CD14-positive monocyte (primary cell): ENCODE measurements at regions not wholly inside any gene's neighbourhood (a gene's known extent, or its start where the extent isn't known, plus 50 kb on each side); places are given as distances from the start of the nearest gene placed in this dataset.
A peak's percentile ranks its signal among the peaks of the same experiment; 100 is the strongest.

Source experiments
- DNase-seq, 3 donors: peaks; one replicate each; pipeline ENCODE4 v3.0.0-alpha.2; 2011 to 2022
- H2AFZ ChIP-seq: 2 replicates; pipeline ENCODE4 v1.6.0; 2012; ENCODE audit warnings: mild to moderate bottlenecking, low read depth, low read length, inconsistent platforms; ENCODE audit not compliant: insufficient read depth, poor library complexity, severe bottlenecking
- H3K27ac ChIP-seq, 2 donors: 1 replicate in 1 of 2; 2 replicates in 1 of 2; pipeline ENCODE4 v1.5.1; 2012 to 2013; ENCODE audit warnings: low read length in 2 of 2, control low read depth in 1 of 2, inconsistent platforms in 1 of 2, low read depth in 1 of 2, mild to moderate bottlenecking in 1 of 2
- H3K27me3 ChIP-seq, 2 donors: one replicate each; pipeline versions ENCODE4 v1.6.0 to v1.6.1; 2011 to 2013; ENCODE audit warnings: low read length in 2 of 2; ENCODE audit not compliant: control insufficient read depth in 2 of 2, insufficient read depth in 2 of 2
- H3K36me3 ChIP-seq, 2 donors: replicated peaks in 1 of 2; 1 replicate in 1 of 2; 2 replicates in 1 of 2; pipeline versions ENCODE4 v1.5.1 to v1.6.1; 2012 to 2013; ENCODE audit warnings: low read length in 2 of 2, control low read depth in 1 of 2, inconsistent platforms in 1 of 2, mild to moderate bottlenecking in 1 of 2; ENCODE audit not compliant: insufficient read depth in 2 of 2, control insufficient read depth in 1 of 2
- H3K4me1 ChIP-seq, 2 donors: 1 replicate in 1 of 2; 2 replicates in 1 of 2; pipeline versions ENCODE4 v1.5.1 to v1.6.1; 2012 to 2013; ENCODE audit warnings: low read length in 2 of 2, control low read depth in 1 of 2, inconsistent platforms in 1 of 2, mild to moderate bottlenecking in 1 of 2, moderate library complexity in 1 of 2; ENCODE audit not compliant: insufficient read depth in 2 of 2, control insufficient read depth in 1 of 2
- H3K4me2 ChIP-seq: replicated peaks from 2 replicates; pipeline ENCODE3; 2012; ENCODE audit warnings: low read length, moderate library complexity, mild to moderate bottlenecking; ENCODE audit not compliant: poor library complexity, severe bottlenecking; ENCODE audit errors: extremely low read depth
- H3K4me3 ChIP-seq, 3 experiments: fragments of 200-600 bp in 1 of 3; sonication (generic) in 1 of 3; replicated peaks in 1 of 3; 1 replicate in 2 of 3; 2 replicates in 1 of 3; pipeline ENCODE4 v1.5.1; 2011 to 2013; ENCODE audit warnings: low read length in 3 of 3, mild to moderate bottlenecking in 3 of 3, control low read depth in 2 of 3, low read depth in 2 of 3, inconsistent platforms in 1 of 3, moderate library complexity in 1 of 3
- H3K79me2 ChIP-seq: 2 replicates; pipeline ENCODE4 v1.6.0; 2012; ENCODE audit warnings: mild to moderate bottlenecking, control low read depth, inconsistent platforms, low read length, moderate library complexity; ENCODE audit not compliant: insufficient read depth
- H3K9ac ChIP-seq: 2 replicates; pipeline ENCODE4 v1.6.0; 2017; ENCODE audit warnings: low read length, mild to moderate bottlenecking; ENCODE audit not compliant: insufficient read depth, poor library complexity, severe bottlenecking
- H3K9me3 ChIP-seq, 2 donors: replicated peaks in 1 of 2; 1 replicate in 1 of 2; 2 replicates in 1 of 2; pipeline versions ENCODE4 v1.5.1 to v1.6.1; 2012 to 2013; ENCODE audit warnings: low read length in 2 of 2, control low read depth in 1 of 2; ENCODE audit not compliant: control insufficient read depth in 1 of 2, insufficient read depth in 1 of 2
- H4K20me1 ChIP-seq: 2 replicates; pipeline ENCODE4 v1.6.0; 2012; ENCODE audit warnings: mild to moderate bottlenecking, low read length, control low read depth, moderate library complexity; ENCODE audit not compliant: insufficient read depth
- H3K27ac Mint-ChIP-seq, 7 donors: one replicate each; pipeline ENCODE4 v1.8.0; 2020; ENCODE audit warnings: mild to moderate bottlenecking in 7 of 7, mixed read lengths in 7 of 7, moderate library complexity in 6 of 7, inconsistent platforms in 2 of 7
- H3K27me3 Mint-ChIP-seq, 3 donors: one replicate each; pipeline ENCODE4 v1.8.0; 2021 to 2022; ENCODE audit warnings: low read depth in 3 of 3, mild to moderate bottlenecking in 3 of 3, mixed read lengths in 3 of 3, moderate library complexity in 3 of 3, inconsistent platforms in 1 of 3
- H3K36me3 Mint-ChIP-seq, 2 donors: one replicate each; pipeline ENCODE4 v1.8.0; 2020; ENCODE audit warnings: mixed read lengths in 2 of 2, inconsistent platforms in 1 of 2, mild to moderate bottlenecking in 1 of 2
- H3K4me1 Mint-ChIP-seq: one replicate; pipeline ENCODE4 v1.8.0; 2020; ENCODE audit warnings: mild to moderate bottlenecking, mixed read lengths
- H3K4me3 Mint-ChIP-seq, 2 donors: one replicate each; pipeline ENCODE4 v1.8.0; 2020; ENCODE audit warnings: mild to moderate bottlenecking in 2 of 2, mixed read lengths in 2 of 2, moderate library complexity in 1 of 2
- H3K9me3 Mint-ChIP-seq, 7 donors: one replicate each; pipeline ENCODE4 v1.8.0; 2020 to 2022; ENCODE audit warnings: mixed read lengths in 7 of 7, mild to moderate bottlenecking in 6 of 7, moderate library complexity in 6 of 7, inconsistent platforms in 2 of 7
- WGBS: methylation state at CpG from one replicate; pipeline ENCODE4 v1.1.5; 2013; ENCODE audit warnings: missing lambda C conversion rate; ENCODE audit not compliant: insufficient coverage; 5-methylcytosine and 5-hydroxymethylcytosine counted together
- intact Hi-C, 2 donors: fragments of 100-400 bp; cut with micrococcal nuclease; formaldehyde crosslinking; loops; one replicate each; pipeline versions ENCODE4 v1.15.0 to v1.15.1; 2023
- TF ChIP-seq, protein P1 (sequence below): fragments of 200-600 bp; IDR thresholded peaks from one replicate; pipeline ENCODE4 v1.8.0; 2022; ENCODE audit warnings: antibody characterized with exemption, mild to moderate bottlenecking

- Histone ChIP-seq H3K36me3 (no peaks in the 10 kb centered on the region), H3K4me1 (peaks cover 26 to 31% of the 10 kb centered on the region in 2 donors), H3K4me3 (no peak overlapping the region), H3K9me3 (no peaks in the 10 kb centered on the region), H4K20me1 (no peaks in the 10 kb centered on the region), H3K4me2 (no peak overlapping the region), H3K27ac (no peak overlapping the region), H3K27me3 (no peaks in the 10 kb centered on the region), H3K9ac (no peak overlapping the region), H2AFZ (no peak overlapping the region), H3K79me2 (no peaks in the 10 kb centered on the region)
- H3K4me3 Mint-ChIP-seq = no peak overlapping the region
- peaks cover 11 to 13% of the 10 kb centered on the region in 2 donors for H3K36me3 Mint-ChIP-seq
- 99% methylated on average over 8 of the region's 11 CpGs for WGBS
- peaks cover 0 to 3% (median 0%) of the 10 kb centered on the region in 7 donors for H3K9me3 Mint-ChIP-seq
- TF ChIP-seq, protein P1, sequence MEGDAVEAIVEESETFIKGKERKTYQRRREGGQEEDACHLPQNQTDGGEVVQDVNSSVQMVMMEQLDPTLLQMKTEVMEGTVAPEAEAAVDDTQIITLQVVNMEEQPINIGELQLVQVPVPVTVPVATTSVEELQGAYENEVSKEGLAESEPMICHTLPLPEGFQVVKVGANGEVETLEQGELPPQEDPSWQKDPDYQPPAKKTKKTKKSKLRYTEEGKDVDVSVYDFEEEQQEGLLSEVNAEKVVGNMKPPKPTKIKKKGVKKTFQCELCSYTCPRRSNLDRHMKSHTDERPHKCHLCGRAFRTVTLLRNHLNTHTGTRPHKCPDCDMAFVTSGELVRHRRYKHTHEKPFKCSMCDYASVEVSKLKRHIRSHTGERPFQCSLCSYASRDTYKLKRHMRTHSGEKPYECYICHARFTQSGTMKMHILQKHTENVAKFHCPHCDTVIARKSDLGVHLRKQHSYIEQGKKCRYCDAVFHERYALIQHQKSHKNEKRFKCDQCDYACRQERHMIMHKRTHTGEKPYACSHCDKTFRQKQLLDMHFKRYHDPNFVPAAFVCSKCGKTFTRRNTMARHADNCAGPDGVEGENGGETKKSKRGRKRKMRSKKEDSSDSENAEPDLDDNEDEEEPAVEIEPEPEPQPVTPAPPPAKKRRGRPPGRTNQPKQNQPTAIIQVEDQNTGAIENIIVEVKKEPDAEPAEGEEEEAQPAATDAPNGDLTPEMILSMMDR = no peak
- H3K27me3 Mint-ChIP-seq = peaks cover 2 to 10% (median 2%) of the 10 kb centered on the region in 3 donors
- intact Hi-C loops = loop anchor here in 1 of 2 donors (5.0 kb wide), 1 partner anchor 47 kb away; no protein-coding TSS in a partner anchor
- DNase-seq = no peak
- H3K27ac Mint-ChIP-seq = peak overlapping the region in 2 of 7 donors; percentile 2 to 59
- peaks cover 43% of the 10 kb centered on the region for H3K4me1 Mint-ChIP-seq
Observed at GRCh38 chr2:236754271-236754944, 184.8 kb downstream of the ACKR3 start.

- H3K9me3 Mint-ChIP-seq = peaks cover 0 to 6% (median 3%) of the 10 kb centered on the region in 7 donors
- peak overlapping the region in 1 of 7 donors; percentile 55 for H3K27ac Mint-ChIP-seq
- peaks cover 3 to 9% (median 3%) of the 10 kb centered on the region in 3 donors for H3K27me3 Mint-ChIP-seq
- no peaks in the 10 kb centered on the region for H3K36me3 ChIP-seq
- no peak overlapping the region for H3K4me2 ChIP-seq
- peaks cover 5 to 12% of the 10 kb centered on the region in 2 donors for H3K36me3 Mint-ChIP-seq
- intact Hi-C loops = no loop called here
- 100% methylated on average over 3 of the region's 5 CpGs for WGBS
- no peak overlapping the region for H3K9ac ChIP-seq
- peaks cover 0 to 3% of the 10 kb centered on the region in 2 donors for H3K9me3 ChIP-seq
- no peak overlapping the region for H3K4me3 Mint-ChIP-seq
- H3K27ac ChIP-seq = no peak overlapping the region
- no peaks in the 10 kb centered on the region for H3K27me3 ChIP-seq
- TF ChIP-seq, protein P1 = no peak
- H4K20me1 ChIP-seq = no peaks in the 10 kb centered on the region
- no peak overlapping the region for H3K4me3 ChIP-seq
- peaks cover 34% of the 10 kb centered on the region for H3K4me1 Mint-ChIP-seq
- H2AFZ ChIP-seq = no peak overlapping the region
- no peak for DNase-seq
- H3K4me1 ChIP-seq = peaks cover 17 to 21% of the 10 kb centered on the region in 2 donors
- H3K79me2 ChIP-seq = no peaks in the 10 kb centered on the region
Observed at GRCh38 chr2:236755278-236755840, 185.7 kb downstream of the ACKR3 start.
